A673 (cell line): ENCODE measurements at regions not wholly inside any gene's neighbourhood (a gene's known extent, or its start where the extent isn't known, plus 50 kb on each side); places are given as distances from the start of the nearest gene placed in this dataset.

ENCODE experiments used
- BruUV-seq: library from RNA; stranded (reverse); fragments of 400-500 nt; replicated peaks from 2 replicates; lab custom pipeline; 2021; lab: Mats Ljungman, UMichigan
- CTCF ChIA-PET: fragments of 300-600 bp; sonication (Branson Sonifier 250); formaldehyde crosslinking; loops from one replicate; lab custom pipeline; 2022; ENCODE audit warnings: antibody characterized with exemption; lab: Charles Lee
- POLR2A ChIA-PET: fragments of 300-600 bp; sonication (Branson Sonifier 250); formaldehyde crosslinking; loops from one replicate; lab custom pipeline; 2022; ENCODE audit warnings: antibody characterized with exemption; ENCODE audit not compliant: low non-redundant PET; lab: Charles Lee
- DNase-seq: peaks from one replicate; pipeline ENCODE4 v3.0.0-alpha.2; 2015; ENCODE audit warnings: low spot score
- H3K27ac ChIP-seq: fragments of 200-600 bp; sonication (generic); 2 replicates; pipeline ENCODE4 v1.5.1; 2016; ENCODE audit warnings: mixed run types, low read depth, mild to moderate bottlenecking, mixed read lengths, antibody characterized with exemption, low read length; ENCODE audit not compliant: poor library complexity, severe bottlenecking
- H3K27me3 ChIP-seq: fragments of 200-600 bp; sonication (generic); replicated peaks from 2 replicates; pipeline ENCODE4 v1.6.1; 2017; ENCODE audit warnings: mixed run types, low read depth, mild to moderate bottlenecking, mixed read lengths, antibody characterized with exemption, low read length; ENCODE audit not compliant: insufficient read depth, poor library complexity
- H3K36me3 ChIP-seq: fragments of 200-600 bp; sonication (generic); 2 replicates; pipeline ENCODE4 v1.6.1; 2016; ENCODE audit warnings: mixed run types, mild to moderate bottlenecking, mixed read lengths, antibody characterized with exemption, low read length; ENCODE audit not compliant: insufficient read depth, poor library complexity, severe bottlenecking
- H3K4me1 ChIP-seq: fragments of 200-600 bp; sonication (generic); 2 replicates; pipeline ENCODE4 v1.6.1; 2017; ENCODE audit warnings: mixed run types, mild to moderate bottlenecking, mixed read lengths, antibody characterized with exemption, low read length; ENCODE audit not compliant: insufficient read depth, poor library complexity, severe bottlenecking
- H3K4me3 ChIP-seq: fragments of 200-600 bp; sonication (generic); 2 replicates; pipeline ENCODE4 v1.5.1; 2016; ENCODE audit warnings: low read depth, mixed run types, mild to moderate bottlenecking, mixed read lengths, low read length; ENCODE audit not compliant: poor library complexity, severe bottlenecking
- H3K9me3 ChIP-seq: fragments of 200-600 bp; sonication (generic); 2 replicates; pipeline ENCODE4 v1.6.1; 2016; ENCODE audit warnings: mixed run types, low read depth, mild to moderate bottlenecking, mixed read lengths, antibody characterized with exemption, low read length; ENCODE audit not compliant: poor library complexity, severe bottlenecking
- CTCF ChIP-seq: fragments of 300-800, 200-600 bp; sonication (generic); conservative IDR thresholded peaks from 2 replicates; pipeline ENCODE4 v1.5.1; 2017; ENCODE audit warnings: low read depth, mild to moderate bottlenecking, antibody characterized with exemption, low read length, moderate library complexity, mixed read lengths
- EZH2 ChIP-seq: fragments of 200-600 bp; sonication (generic); IDR thresholded peaks from 2 replicates; pipeline ENCODE4 v1.6.1; 2017; ENCODE audit warnings: borderline replicate concordance, low read depth, mild to moderate bottlenecking, mixed read lengths, antibody characterized with exemption, low read length; ENCODE audit not compliant: poor library complexity, severe bottlenecking
- intact Hi-C: fragments of 100-400 bp; cut with micrococcal nuclease; formaldehyde crosslinking; loops from one replicate; pipeline ENCODE4 v1.10.0; 2022; ENCODE audit not compliant: unreplicated experiment

GRCh38 chr4:149055624-149056023 lies 613.4 kb upstream of the NR3C2 start:
- Histone ChIP-seq H3K4me1 (no peaks in the 10 kb centered on the region), H3K36me3 (no peaks in the 10 kb centered on the region), H3K27ac (no peak overlapping the region), H3K9me3 (no peaks in the 10 kb centered on the region), H3K27me3 (no peaks in the 10 kb centered on the region), H3K4me3 (no peak overlapping the region)
- TF ChIP-seq CTCF (no peak), EZH2 (no peak)
- ChIA-PET CTCF (no interaction called here), POLR2A (no interaction called here)
- intact Hi-C loops = no loop called here
- BruUV-seq = no TSS peak
- DNase-seq = no peak

- ChIA-PET POLR2A (no interaction called here), CTCF (no interaction called here)
- no peak for TF ChIP-seq CTCF
- no TSS peak for BruUV-seq
- no peaks in the 10 kb centered on the region for H3K4me1 ChIP-seq
- no peaks in the 10 kb centered on the region for H3K36me3 ChIP-seq
- DNase-seq = no peak
- H3K27ac ChIP-seq = no peak overlapping the region
- H3K4me3 ChIP-seq = no peak overlapping the region
- H3K27me3 ChIP-seq = no peaks in the 10 kb centered on the region
- intact Hi-C loops = no loop called here
- no peaks in the 10 kb centered on the region for H3K9me3 ChIP-seq
Measured at GRCh38 chr4:149050840-149051239, 608.6 kb upstream of the NR3C2 start.

- ChIA-PET CTCF (no interaction called here), POLR2A (no interaction called here)
- H3K4me3 ChIP-seq = no peak overlapping the region
- no peaks in the 10 kb centered on the region for H3K27me3 ChIP-seq
- H3K36me3 ChIP-seq = no peaks in the 10 kb centered on the region
- BruUV-seq = no TSS peak
- no peak for TF ChIP-seq CTCF
- no peak for TF ChIP-seq EZH2
- intact Hi-C loops = no loop called here
- H3K4me1 ChIP-seq = no peaks in the 10 kb centered on the region
- no peak for DNase-seq
- no peaks in the 10 kb centered on the region for H3K9me3 ChIP-seq
- H3K27ac ChIP-seq = no peak overlapping the region
Measured at GRCh38 chr4:149048451-149049143, 606.4 kb upstream of the NR3C2 start.
